ENCODE measurements at regions not wholly inside any gene's neighbourhood (a gene's known extent, or its start where the extent isn't known, plus 50 kb on each side); places are given as distances from the start of the nearest gene placed in this dataset.
"Not testable (repeated sequence)": the region's sequence is repeated elsewhere in the genome, so short reads cannot be mapped to it uniquely, and the experiment has no call there.

- not testable (repeated sequence) for DNase-seq
These were observed 121.8 kb downstream of the BRMS1L start for GRCh38 chr14:35947983-35948382.

- no peak for DNase-seq
These were observed 118.7 kb downstream of the BRMS1L start for GRCh38 chr14:35944847-35945246.

GRCh38 chr14:35940291-35940690 lies 114.2 kb downstream of the BRMS1L start:
- no peak for DNase-seq

- no peak for DNase-seq
These were observed 112.6 kb downstream of the BRMS1L start for GRCh38 chr14:35938770-35939169.

GRCh38 chr14:35934499-35934898 lies 108.4 kb downstream of the BRMS1L start:
- DNase-seq: no peak

GRCh38 chr14:35932659-35933159 lies 106.6 kb downstream of the BRMS1L start:
- DNase-seq: no peak

- DNase-seq: no peak
These were observed 106.0 kb downstream of the BRMS1L start for GRCh38 chr14:35932136-35932535.

GRCh38 chr14:35931346-35931745 lies 105.2 kb downstream of the BRMS1L start:
- no peak for DNase-seq

GRCh38 chr14:35929186-35929585 lies 103.0 kb downstream of the BRMS1L start:
- DNase-seq: no peak

- no peak for DNase-seq
These were observed 101.6 kb downstream of the BRMS1L start for GRCh38 chr14:35927727-35928126.

- no peak for DNase-seq
These were observed 99.2 kb downstream of the BRMS1L start for GRCh38 chr14:35925319-35925718.

- DNase-seq: not testable (repeated sequence)
These were observed 96.5 kb downstream of the BRMS1L start for GRCh38 chr14:35922590-35922989.

- DNase-seq: no peak
These were observed 95.6 kb downstream of the BRMS1L start for GRCh38 chr14:35921745-35922144.
